ENCODE measurements at regions not wholly inside any gene's neighbourhood (a gene's known extent, or its start where the extent isn't known, plus 50 kb on each side); places are given as distances from the start of the nearest gene placed in this dataset.

DNA sequence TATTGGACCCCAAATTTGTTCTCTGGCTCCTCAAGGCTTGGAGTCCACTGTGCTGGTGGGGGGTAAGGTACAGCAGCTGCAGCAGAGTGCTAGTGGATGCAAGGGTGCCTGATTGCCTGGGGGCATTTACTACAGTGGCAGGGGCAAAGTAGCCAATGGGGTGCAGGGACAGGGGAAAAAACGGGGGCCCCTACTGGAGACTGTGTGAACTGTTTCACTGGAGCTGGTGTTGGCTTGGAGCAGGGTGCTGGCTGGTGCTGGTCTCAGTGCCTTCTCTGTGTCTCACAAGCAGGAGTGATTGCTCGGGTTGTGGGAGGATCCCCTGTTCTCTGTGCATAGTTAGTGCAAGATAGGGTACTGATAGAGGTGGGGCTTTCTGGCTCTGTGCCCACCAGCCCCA, 935.9 kb downstream of the JRKL start:
- ChIA-PET CTCF (no interaction called here), POLR2A (no interaction called here)
- FAIRE-seq (no peak), ATAC-seq (no peak), DNase-seq (ENCODE audit: low read depth in 1 of 2, low spot score in 1 of 2) (no peak)
- no peak for TF ChIP-seq CEBPB (IDR thresholded peaks at IDR 0.05)
- TF ChIP-seq HEYL (CRISPR knock-in tag; IDR thresholded peaks at IDR 0.05): no peak
- no peak for TF ChIP-seq EHMT2 (IDR thresholded peaks at IDR 0.05; ENCODE audit: low read depth)
- TF ChIP-seq RCOR1 (IDR thresholded peaks at IDR 0.05; ENCODE audit: low read depth, low read length): no peak
- TF ChIP-seq, protein P1, sequence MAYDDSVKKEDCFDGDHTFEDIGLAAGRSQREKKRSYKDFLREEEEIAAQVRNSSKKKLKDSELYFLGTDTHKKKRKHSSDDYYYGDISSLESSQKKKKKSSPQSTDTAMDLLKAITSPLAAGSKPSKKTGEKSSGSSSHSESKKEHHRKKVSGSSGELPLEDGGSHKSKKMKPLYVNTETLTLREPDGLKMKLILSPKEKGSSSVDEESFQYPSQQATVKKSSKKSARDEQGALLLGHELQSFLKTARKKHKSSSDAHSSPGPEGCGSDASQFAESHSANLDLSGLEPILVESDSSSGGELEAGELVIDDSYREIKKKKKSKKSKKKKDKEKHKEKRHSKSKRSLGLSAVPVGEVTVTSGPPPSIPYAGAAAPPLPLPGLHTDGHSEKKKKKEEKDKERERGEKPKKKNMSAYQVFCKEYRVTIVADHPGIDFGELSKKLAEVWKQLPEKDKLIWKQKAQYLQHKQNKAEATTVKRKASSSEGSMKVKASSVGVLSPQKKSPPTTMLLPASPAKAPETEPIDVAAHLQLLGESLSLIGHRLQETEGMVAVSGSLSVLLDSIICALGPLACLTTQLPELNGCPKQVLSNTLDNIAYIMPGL (CRISPR knock-in tag; IDR thresholded peaks at IDR 0.05; ENCODE audit: borderline replicate concordance): no peak
- no peak for TF ChIP-seq NPAS2 (CRISPR knock-in tag; IDR thresholded peaks at IDR 0.05; ENCODE audit: borderline replicate concordance)
- H3K9me3 ChIP-seq: no peaks in the 10 kb centered on the region
- no peaks in the 10 kb centered on the region for H3K4me1 ChIP-seq
- H3K27ac ChIP-seq: no peak overlapping the region
- H3K4me2 ChIP-seq: no peak overlapping the region
- no peak overlapping the region for H3K4me3 ChIP-seq
- WGBS (ENCODE audit: missing lambda C conversion rate): 6% methylated on average over 2 of the region's 2 CpGs

DNA sequence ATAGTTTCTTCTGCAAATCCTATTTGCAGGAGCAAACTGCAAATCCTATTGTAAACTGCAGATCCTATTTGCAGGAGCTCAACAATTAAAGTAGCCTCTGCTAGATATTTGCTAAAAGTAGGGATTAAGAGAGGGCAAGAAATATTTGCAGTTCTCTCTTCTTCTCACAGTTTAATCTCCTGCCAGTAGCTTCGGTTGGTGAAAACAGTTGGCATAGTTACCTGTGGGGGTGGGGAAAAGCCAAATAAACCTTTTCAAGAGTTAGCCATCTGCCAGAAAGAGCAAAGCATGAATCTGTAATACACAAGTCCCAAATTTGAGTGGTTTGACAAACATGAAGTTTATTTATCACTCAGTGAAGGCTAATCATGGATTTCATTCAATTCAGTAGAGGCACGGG, 942.5 kb downstream of the JRKL start:
- WGBS (ENCODE audit: missing lambda C conversion rate): 5% methylated on average over 2 of the region's 2 CpGs
- DNase-seq (ENCODE audit: low read depth in 1 of 2, low spot score in 1 of 2) (no peak), ATAC-seq (no peak), FAIRE-seq (no peak)
- H3K4me3 ChIP-seq: no peak overlapping the region
- H3K9me3 ChIP-seq: no peaks in the 10 kb centered on the region
- CTCF ChIA-PET: no interaction called here
- H3K27ac ChIP-seq: no peak overlapping the region
- TF ChIP-seq ZFP36 (IDR thresholded peaks at IDR 0.05; ENCODE audit: borderline replicate concordance, partially characterized antibody): no peak
- TF ChIP-seq HOXB5 (CRISPR knock-in tag; IDR thresholded peaks at IDR 0.05): no peak
- no peak for TF ChIP-seq TFCP2L1 (CRISPR knock-in tag; IDR thresholded peaks at IDR 0.05)
- no peak for TF ChIP-seq KDM5A (IDR thresholded peaks at IDR 0.05)
- no peak overlapping the region for H3K4me2 ChIP-seq
- POLR2A ChIA-PET: no interaction called here
- no peaks in the 10 kb centered on the region for H3K4me1 ChIP-seq

DNA sequence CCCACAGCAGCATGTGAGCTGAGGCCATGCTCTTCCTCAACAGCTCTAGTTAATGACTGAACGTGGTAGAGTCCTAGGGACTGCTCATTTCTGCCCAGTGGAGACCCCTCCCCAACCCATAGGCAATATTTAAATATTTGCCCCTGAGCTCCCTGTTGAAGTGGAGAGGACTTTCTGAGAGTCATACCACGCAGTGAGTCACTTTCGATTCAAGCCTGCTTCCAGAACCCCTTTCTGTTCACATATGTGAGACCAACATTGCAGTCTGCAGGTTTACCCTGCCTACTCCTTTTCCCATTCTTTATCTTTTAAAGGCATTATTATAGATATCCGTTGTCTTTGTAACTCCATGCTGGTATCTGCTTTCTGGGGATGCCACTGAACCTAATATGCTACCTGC, 946.3 kb downstream of the JRKL start:
- no peak for DNase-seq (ENCODE audit: low read depth in 1 of 2, low spot score in 1 of 2)
- H3K4me2 ChIP-seq: no peak overlapping the region
- TF ChIP-seq POLR2AphosphoS2 (conservative IDR thresholded peaks at IDR 0.05; ENCODE audit: low read length) (no peak), HDAC2 (IDR thresholded peaks at IDR 0.05) (no peak), SMC3 (IDR thresholded peaks at IDR 0.05) (no peak), RCOR1 (IDR thresholded peaks at IDR 0.05; ENCODE audit: low read depth, low read length) (no peak), HOXA7 (CRISPR knock-in tag; IDR thresholded peaks at IDR 0.05) (no peak), MAFK (IDR thresholded peaks at IDR 0.05; ENCODE audit: partially characterized antibody) (no peak), FOSB (CRISPR knock-in tag; IDR thresholded peaks at IDR 0.05) (no peak), NPAS2 (CRISPR knock-in tag; IDR thresholded peaks at IDR 0.05; ENCODE audit: borderline replicate concordance) (no peak), PHF8 (IDR thresholded peaks at IDR 0.05; ENCODE audit: borderline replicate concordance, low read depth) (no peak), RARB (CRISPR knock-in tag; IDR thresholded peaks at IDR 0.05) (no peak)
- TF ChIP-seq, protein P2, sequence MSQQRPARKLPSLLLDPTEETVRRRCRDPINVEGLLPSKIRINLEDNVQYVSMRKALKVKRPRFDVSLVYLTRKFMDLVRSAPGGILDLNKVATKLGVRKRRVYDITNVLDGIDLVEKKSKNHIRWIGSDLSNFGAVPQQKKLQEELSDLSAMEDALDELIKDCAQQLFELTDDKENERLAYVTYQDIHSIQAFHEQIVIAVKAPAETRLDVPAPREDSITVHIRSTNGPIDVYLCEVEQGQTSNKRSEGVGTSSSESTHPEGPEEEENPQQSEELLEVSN (IDR thresholded peaks at IDR 0.05; ENCODE audit: borderline replicate concordance, low read depth): no peak
- TF ChIP-seq, protein P3, sequence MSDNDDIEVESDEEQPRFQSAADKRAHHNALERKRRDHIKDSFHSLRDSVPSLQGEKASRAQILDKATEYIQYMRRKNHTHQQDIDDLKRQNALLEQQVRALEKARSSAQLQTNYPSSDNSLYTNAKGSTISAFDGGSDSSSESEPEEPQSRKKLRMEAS (IDR thresholded peaks at IDR 0.05): no peak
- TF ChIP-seq, protein P4, sequence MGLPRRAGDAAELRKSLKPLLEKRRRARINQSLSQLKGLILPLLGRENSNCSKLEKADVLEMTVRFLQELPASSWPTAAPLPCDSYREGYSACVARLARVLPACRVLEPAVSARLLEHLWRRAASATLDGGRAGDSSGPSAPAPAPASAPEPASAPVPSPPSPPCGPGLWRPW (IDR thresholded peaks at IDR 0.05): no peak
- TF ChIP-seq, protein P5, sequence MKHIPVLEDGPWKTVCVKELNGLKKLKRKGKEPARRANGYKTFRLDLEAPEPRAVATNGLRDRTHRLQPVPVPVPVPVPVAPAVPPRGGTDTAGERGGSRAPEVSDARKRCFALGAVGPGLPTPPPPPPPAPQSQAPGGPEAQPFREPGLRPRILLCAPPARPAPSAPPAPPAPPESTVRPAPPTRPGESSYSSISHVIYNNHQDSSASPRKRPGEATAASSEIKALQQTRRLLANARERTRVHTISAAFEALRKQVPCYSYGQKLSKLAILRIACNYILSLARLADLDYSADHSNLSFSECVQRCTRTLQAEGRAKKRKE (CRISPR knock-in tag; IDR thresholded peaks at IDR 0.05; ENCODE audit: low read depth): no peak
- CTCF ChIA-PET: interaction anchor here (0.5 kb wide), 1 partner anchor 16 kb away, joined by 3 read pairs; no protein-coding TSS in a partner anchor
- H3K9me3 ChIP-seq: no peaks in the 10 kb centered on the region
- H3K4me3 ChIP-seq: no peak overlapping the region
- no peak for FAIRE-seq
- H3K27ac ChIP-seq: no peak overlapping the region
- H3K4me1 ChIP-seq: no peaks in the 10 kb centered on the region
- POLR2A ChIA-PET: no interaction called here
- ATAC-seq: no peak
- WGBS (ENCODE audit: missing lambda C conversion rate): 2% methylated on average over 3 of the region's 4 CpGs

Data from A549 (cell line).